HCT116 (cell line): ENCODE measurements at regions not wholly inside any gene's neighbourhood (a gene's known extent, or its start where the extent isn't known, plus 50 kb on each side); places are given as distances from the start of the nearest gene placed in this dataset.
"Not testable (repeated sequence)": the region's sequence is repeated elsewhere in the genome, so short reads cannot be mapped to it uniquely, and the experiment has no call there.

Source experiments
- ATAC-seq: fragments of 200-7000 bp; cut with Tn5 transposase; 2 replicates; pipeline ENCODE4 v1.9.1; 2020; ENCODE audit warnings: mild to moderate bottlenecking, moderate library complexity
- BruUV-seq: library from RNA; stranded (reverse); fragments of 400-500 nt; replicated peaks from 2 replicates; lab custom pipeline; 2021; lab: Mats Ljungman, UMichigan
- CTCF ChIA-PET: fragments of 300-600 bp; sonication (Branson Sonifier 250); formaldehyde crosslinking; loops from one replicate; lab custom pipeline; 2021; ENCODE audit warnings: antibody characterized with exemption; lab: Charles Lee
- POLR2A ChIA-PET: fragments of 300-600, 350-600 bp; sonication (Branson Sonifier 250); formaldehyde crosslinking; loops from one replicate; lab custom pipeline; 2021; ENCODE audit warnings: antibody characterized with exemption; lab: Charles Lee
- RAD21 ChIA-PET, 2 experiments: fragments of 300-600 bp; sonication (Branson Sonifier 250); formaldehyde crosslinking; loops; one replicate each; lab custom pipeline; 2023; ENCODE audit warnings: low total read pairs in 2 of 2; ENCODE audit not compliant: uncharacterized antibody in 2 of 2, unreplicated experiment in 2 of 2, low non-redundant PET in 1 of 2; lab: Charles Lee
- DNase-seq: peaks from one replicate; pipeline ENCODE4 v3.0.0-alpha.2; 2010; ENCODE audit warnings: low read depth, low spot score
- H2AFZ ChIP-seq: fragments of 200-600 bp; shearing (Covaris generic), sonication (generic); 2 replicates; pipeline ENCODE4 v1.6.1; 2017; ENCODE audit warnings: low read depth, mixed run types, mixed read lengths, antibody characterized with exemption, low read length; ENCODE audit not compliant: poor library complexity, severe bottlenecking
- H3K27ac ChIP-seq: 2 replicates; pipeline ENCODE4 v1.5.1; 2012; ENCODE audit warnings: low read depth, low read length
- H3K27me3 ChIP-seq: fragments of 200-600 bp; sonication (generic); 2 replicates; pipeline ENCODE4 v1.6.1; 2016; ENCODE audit warnings: mixed run types, low read length, mixed read lengths; ENCODE audit not compliant: insufficient read depth
- H3K36me3 ChIP-seq, 2 experiments: fragments of 200-500 bp in 1 of 2; fragments of 200-600 bp in 1 of 2; sonication (Bioruptor generic) in 1 of 2; sonication (generic) in 1 of 2; 2 replicates each; pipeline versions ENCODE4 v1.5.1 to v1.6.1; 2014 to 2016; ENCODE audit warnings: low read length in 2 of 2, inconsistent platforms in 1 of 2, mixed read lengths in 1 of 2, mixed run types in 1 of 2; ENCODE audit not compliant: insufficient read depth in 2 of 2, control insufficient read depth in 1 of 2
- H3K4me1 ChIP-seq, 2 experiments: fragments of 200-600 bp in 1 of 2; sonication (generic) in 1 of 2; 2 replicates each; pipeline versions ENCODE4 v1.5.1 to v1.6.1; 2012 to 2017; ENCODE audit warnings: low read length in 2 of 2, inconsistent platforms in 1 of 2, mild to moderate bottlenecking in 1 of 2, mixed read lengths in 1 of 2, mixed run types in 1 of 2, moderate library complexity in 1 of 2; ENCODE audit not compliant: insufficient read depth in 2 of 2, control insufficient read depth in 1 of 2
- H3K4me2 ChIP-seq: fragments of 200-600 bp; sonication (generic); 2 replicates; pipeline ENCODE4 v1.6.1; 2017; ENCODE audit warnings: mixed run types, low read length, mixed read lengths
- H3K4me3 ChIP-seq, 2 experiments: fragments of 200-600 bp in 1 of 2; sonication (generic) in 1 of 2; replicated peaks in 1 of 2; 2 replicates each; pipeline ENCODE4 v1.5.1; 2011 to 2016; ENCODE audit warnings: low read length in 2 of 2, control low read depth in 1 of 2, low read depth in 1 of 2, mild to moderate bottlenecking in 1 of 2, mixed read lengths in 1 of 2, mixed run types in 1 of 2
- H3K79me2 ChIP-seq: fragments of 200-600 bp; sonication (generic); 2 replicates; pipeline ENCODE4 v1.6.1; 2017; ENCODE audit warnings: mild to moderate bottlenecking, mixed run types, low read length, moderate library complexity, mixed read lengths; ENCODE audit not compliant: insufficient read depth
- H3K9ac ChIP-seq: fragments of 200-600 bp; sonication (generic); 2 replicates; pipeline ENCODE4 v1.6.1; 2016; ENCODE audit warnings: low read length, mixed read lengths
- H3K9me2 ChIP-seq: fragments of 200-600 bp; sonication (generic), shearing (Covaris generic); 2 replicates; pipeline ENCODE4 v1.6.1; 2017; ENCODE audit warnings: mixed run types, mild to moderate bottlenecking, moderate library complexity; ENCODE audit not compliant: insufficient read depth
- H3K9me3 ChIP-seq, 2 experiments: fragments of 200-500 bp in 1 of 2; fragments of 200-600 bp in 1 of 2; sonication (Bioruptor generic) in 1 of 2; sonication (generic) in 1 of 2; 2 replicates each; pipeline ENCODE4 v1.6.1; 2014 to 2017; ENCODE audit warnings: low read length in 2 of 2, mixed read lengths in 2 of 2, inconsistent platforms in 1 of 2, low read depth in 1 of 2, mild to moderate bottlenecking in 1 of 2, mixed run types in 1 of 2, moderate library complexity in 1 of 2; ENCODE audit not compliant: control insufficient read depth in 1 of 2, insufficient read depth in 1 of 2
- H4K20me1 ChIP-seq: fragments of 200-600 bp; sonication (generic), shearing (Covaris generic); 2 replicates; pipeline ENCODE4 v1.6.1; 2017; ENCODE audit warnings: mixed run types, mild to moderate bottlenecking, moderate library complexity; ENCODE audit not compliant: insufficient read depth
- JUND ChIP-seq: IDR thresholded peaks from 2 replicates; pipeline ENCODE4 v1.6.1; 2012
- intact Hi-C: fragments of 100-400 bp; cut with micrococcal nuclease; formaldehyde crosslinking; loops from 2 replicates; pipeline ENCODE4 v1.10.0; 2022

- H3K4me3 ChIP-seq, CTCF ChIA-PET, DNase-seq, H3K9me2 ChIP-seq, H3K9me3 ChIP-seq, H2AFZ ChIP-seq, H3K27me3 ChIP-seq, POLR2A ChIA-PET, H3K79me2 ChIP-seq, H3K9ac ChIP-seq, BruUV-seq, H3K4me1 ChIP-seq, RAD21 ChIA-PET, H3K4me2 ChIP-seq, ATAC-seq, H3K27ac ChIP-seq, intact Hi-C loops, H4K20me1 ChIP-seq, H3K36me3 ChIP-seq: not testable (repeated sequence)
These were observed 59.3 kb upstream of the ENPP6 start for GRCh38 chr4:184277010-184277409.

GRCh38 chr4:184276346-184276745 is 58.7 kb upstream of the ENPP6 start:
- ATAC-seq, H3K27me3 ChIP-seq, H2AFZ ChIP-seq, H4K20me1 ChIP-seq, H3K9me2 ChIP-seq, intact Hi-C loops, H3K4me3 ChIP-seq, POLR2A ChIA-PET, H3K36me3 ChIP-seq, H3K9me3 ChIP-seq, CTCF ChIA-PET, BruUV-seq, DNase-seq, H3K27ac ChIP-seq, RAD21 ChIA-PET, H3K9ac ChIP-seq, H3K79me2 ChIP-seq, H3K4me2 ChIP-seq, H3K4me1 ChIP-seq: not testable (repeated sequence)

GRCh38 chr4:184275766-184276165 is 58.1 kb upstream of the ENPP6 start:
- Histone ChIP-seq H3K9ac (no peak overlapping the region), H3K4me3 (no peak overlapping the region), H3K9me2 (no peaks in the 10 kb centered on the region), H4K20me1 (no peaks in the 10 kb centered on the region), H3K9me3 (no peaks in the 10 kb centered on the region), H2AFZ (no peak overlapping the region), H3K27me3 (no peaks in the 10 kb centered on the region), H3K27ac (no peak overlapping the region), H3K36me3 (no peaks in the 10 kb centered on the region), H3K79me2 (no peaks in the 10 kb centered on the region), H3K4me1 (no peaks in the 10 kb centered on the region), H3K4me2 (no peak overlapping the region)
- intact Hi-C loops: no loop called here
- DNase-seq (no peak), ATAC-seq (no peak)
- CTCF ChIA-PET: interaction anchor here (1.6 kb wide), 1 partner anchor 12 kb away, joined by 4 read pairs; no protein-coding TSS in a partner anchor
- POLR2A ChIA-PET: no interaction called here
- TF ChIP-seq JUND: no peak
- RAD21 ChIA-PET: no interaction called here
- BruUV-seq: no TSS peak
